HG03025 (cell line): ENCODE measurements at regions not wholly inside any gene's neighbourhood (a gene's known extent, or its start where the extent isn't known, plus 50 kb on each side); places are given as distances from the start of the nearest gene placed in this dataset.
"Not testable (repeated sequence)": the region's sequence is repeated elsewhere in the genome, so short reads cannot be mapped to it uniquely, and the experiment has no call there.

Experiments used
- ATAC-seq: cut with Tn5 transposase; IDR thresholded peaks from one replicate; pipeline ENCODE4 v1.9.1; 2021; ENCODE audit warnings: mild to moderate bottlenecking, moderate library complexity; ENCODE audit not compliant: unreplicated experiment, low FRiP score

DNA sequence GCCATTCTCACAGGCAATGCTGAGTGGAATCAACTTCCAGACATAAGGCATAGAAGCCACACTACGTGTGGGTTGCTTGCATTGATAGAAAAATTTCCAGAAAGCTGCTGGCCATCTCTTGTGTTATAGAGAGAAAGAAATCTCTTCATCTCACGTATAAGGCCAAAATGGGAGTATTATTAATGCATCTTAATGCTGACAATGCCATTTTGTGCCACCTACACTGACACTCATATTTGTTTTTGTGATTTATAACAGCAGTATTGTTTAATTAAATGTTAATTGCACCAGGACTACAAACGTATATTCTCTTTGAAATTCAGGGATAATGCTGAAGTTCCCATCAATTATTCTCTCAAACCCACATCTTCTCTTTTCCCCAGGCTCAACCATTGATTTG lies 56.1 kb upstream of the TMEM132D start:
- no peak for ATAC-seq

DNA sequence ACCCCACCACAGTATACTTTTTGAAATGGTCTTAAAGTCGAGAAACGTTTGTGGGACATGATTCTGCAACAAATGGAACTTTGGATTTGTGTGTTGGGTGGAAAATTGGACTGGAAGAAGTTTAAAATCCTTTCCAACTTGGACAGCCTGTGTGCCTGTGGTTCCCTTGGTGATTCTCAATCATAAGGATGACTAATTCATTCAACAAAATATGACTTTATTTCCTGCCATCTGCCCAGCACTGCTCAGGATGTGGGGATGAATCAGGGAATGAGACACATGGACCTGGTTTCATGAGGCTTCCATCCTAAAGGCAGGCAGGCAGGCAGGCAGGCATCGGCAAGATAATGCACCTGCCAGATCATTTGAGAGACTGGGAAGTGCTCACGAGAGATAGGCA lies 57.3 kb upstream of the TMEM132D start:
- no peak for ATAC-seq

DNA sequence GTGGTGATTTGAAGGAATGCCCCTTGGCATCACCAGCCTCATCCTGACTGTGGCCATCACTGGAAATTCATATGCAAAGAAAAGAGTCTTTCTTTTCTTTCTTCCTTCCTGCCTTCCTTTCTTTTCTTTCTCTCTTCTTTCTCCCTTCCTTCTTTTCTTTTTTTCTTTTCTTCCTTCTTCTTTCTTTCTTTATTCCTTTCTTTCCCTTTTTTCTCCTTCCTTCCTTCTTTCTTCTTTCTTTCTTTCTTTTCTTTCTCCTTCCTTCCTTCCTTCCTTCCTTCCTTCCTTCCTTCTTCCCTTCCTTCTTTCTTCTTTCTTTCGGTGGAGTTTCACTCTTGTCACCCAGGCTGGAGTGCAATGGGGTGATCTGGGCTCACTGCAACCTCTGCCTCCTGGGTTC lies 58.0 kb upstream of the TMEM132D start:
- ATAC-seq, result no peak

DNA sequence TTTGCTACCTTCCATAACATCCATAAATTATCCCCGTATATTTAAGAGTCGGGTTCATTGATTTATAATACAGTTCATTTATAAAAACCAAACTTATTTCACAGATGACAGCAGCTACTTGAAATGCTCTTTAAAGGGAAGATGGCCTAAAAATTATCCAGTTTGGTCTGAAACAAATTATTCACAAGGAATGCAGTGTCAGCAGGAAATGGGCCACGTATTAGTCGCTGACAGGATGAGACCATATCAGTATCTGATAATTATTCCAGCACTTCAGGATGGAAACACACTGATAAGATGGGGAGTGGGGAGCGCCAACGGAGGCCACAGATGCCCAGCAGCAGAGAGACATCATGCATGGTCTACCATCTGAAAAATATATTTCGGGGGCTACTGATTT lies 60.5 kb upstream of the TMEM132D start:
- ATAC-seq, result no peak

DNA sequence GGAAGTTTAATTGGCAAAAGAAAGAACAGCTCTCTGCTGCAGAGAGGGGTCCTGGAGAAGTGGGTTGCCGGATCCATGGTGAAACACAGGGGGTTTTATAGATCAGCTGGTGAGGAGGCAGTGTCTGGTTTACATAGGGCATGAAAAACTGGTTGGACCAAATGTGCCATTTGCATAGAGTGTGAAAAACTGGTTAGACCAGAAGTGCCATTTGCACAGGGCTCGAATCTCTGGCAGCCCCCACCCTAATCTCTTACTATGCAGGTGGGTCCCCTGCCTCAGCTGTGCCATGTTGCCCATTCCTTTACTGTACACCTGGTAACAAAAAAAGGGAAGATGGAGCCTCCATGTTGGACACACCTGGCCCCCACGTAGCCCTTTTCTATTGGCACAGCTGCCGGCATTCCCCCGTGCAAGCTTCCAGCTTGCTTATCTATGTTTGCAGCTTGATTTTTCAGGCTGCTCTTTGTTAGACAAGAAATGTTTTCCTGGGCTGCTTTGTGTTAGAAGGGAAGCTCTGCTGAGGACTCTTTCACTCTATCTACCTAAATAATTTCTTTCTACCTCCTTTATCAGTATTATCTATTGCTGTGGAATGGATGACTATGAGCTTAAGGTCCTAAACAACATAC lies 61.1 kb upstream of the TMEM132D start:
- ATAC-seq, result no peak

DNA sequence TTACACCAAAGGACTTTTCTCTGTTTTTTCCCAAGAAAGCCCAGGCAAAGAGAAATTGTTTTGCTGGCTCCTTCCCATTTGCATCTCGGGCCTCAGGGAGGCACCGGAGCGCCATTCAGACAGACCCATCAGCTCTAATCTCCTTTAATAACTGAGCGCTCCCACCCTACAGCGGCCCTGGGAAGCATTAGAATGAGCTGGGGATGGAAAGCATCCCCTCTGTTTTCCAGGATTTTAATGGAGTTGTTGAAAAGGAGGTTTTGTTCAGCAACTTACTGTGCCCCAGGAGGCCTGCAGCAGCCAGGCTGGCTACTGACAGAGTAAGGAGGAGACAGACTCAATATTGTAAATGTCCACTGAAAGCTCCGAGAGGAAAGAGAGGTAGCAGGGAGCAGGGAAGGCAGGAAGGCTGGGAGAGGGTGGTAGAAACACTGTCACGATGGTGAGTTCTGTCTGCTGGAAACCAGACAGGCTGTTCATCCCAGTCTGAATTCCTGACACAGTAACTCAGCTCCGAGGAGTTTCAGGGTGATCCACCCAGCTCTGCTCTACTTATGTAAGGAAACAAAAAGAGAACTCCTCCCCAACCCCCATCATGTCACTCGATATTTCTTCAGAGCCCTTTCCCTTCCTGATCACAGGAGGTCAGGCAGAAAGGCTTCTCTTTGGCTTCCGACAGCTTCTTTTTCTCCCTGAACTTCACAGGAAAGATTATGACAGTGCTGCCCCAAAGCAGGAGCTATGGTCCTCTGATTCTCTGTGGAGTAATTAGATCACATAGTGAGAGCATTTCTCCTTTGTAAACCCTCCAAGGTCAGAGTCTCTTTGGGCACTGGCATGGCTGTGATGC lies 62.5 kb upstream of the TMEM132D start:
- no peak for ATAC-seq

DNA sequence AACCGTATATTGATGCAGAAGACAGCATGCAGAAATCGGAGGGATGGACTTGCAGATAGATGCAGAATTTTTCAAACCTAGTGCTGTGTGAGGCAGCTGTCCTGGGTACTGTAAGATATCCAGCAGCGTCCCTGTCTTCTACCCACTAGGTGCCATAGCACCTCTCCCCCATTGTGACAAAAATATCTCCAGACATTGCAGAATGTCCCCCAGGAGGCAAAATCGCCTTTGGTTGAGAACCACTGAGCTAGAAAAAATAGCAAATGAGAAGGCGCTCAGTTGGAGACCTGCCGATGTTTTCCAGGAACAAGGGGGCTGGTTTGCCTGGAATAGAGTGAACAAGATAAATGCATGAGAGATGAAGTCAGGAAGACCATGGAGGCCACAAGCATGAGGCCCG lies 67.9 kb upstream of the TMEM132D start:
- no peak for ATAC-seq

DNA sequence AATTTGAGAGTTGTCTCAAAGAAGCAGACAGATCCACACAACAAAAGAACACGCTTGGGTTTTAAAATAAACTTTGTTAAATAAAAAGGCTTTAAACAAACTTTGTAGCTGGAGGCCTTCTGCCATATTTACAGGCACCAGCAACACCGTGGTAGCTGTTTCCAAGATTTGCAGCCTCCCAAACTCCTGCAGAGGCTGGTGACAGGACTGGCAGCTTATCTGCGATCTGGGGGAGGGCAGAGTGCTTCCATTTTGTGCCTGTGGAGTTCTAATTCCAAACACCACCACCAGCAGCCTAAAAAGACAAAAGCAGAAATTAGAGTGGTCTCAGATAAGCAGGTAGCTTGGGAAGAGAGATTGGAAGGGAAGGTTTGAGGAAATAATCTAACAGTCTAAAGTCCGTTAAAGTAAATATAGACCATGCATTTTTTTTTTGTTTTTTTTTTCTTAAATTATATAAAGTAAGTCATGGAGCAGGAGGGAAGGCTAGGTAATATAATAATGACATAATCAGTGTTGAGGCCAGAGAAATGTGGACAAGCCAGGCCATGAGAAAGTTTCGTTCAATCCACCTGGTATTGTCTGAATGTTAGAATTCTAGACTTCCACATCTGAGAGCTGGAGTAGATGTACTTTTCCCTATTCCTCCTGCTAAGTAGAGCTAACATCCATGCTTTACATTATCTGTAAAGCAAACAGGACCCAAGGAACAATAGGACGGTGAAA lies 69.6 kb upstream of the TMEM132D start:
- no peak for ATAC-seq

DNA sequence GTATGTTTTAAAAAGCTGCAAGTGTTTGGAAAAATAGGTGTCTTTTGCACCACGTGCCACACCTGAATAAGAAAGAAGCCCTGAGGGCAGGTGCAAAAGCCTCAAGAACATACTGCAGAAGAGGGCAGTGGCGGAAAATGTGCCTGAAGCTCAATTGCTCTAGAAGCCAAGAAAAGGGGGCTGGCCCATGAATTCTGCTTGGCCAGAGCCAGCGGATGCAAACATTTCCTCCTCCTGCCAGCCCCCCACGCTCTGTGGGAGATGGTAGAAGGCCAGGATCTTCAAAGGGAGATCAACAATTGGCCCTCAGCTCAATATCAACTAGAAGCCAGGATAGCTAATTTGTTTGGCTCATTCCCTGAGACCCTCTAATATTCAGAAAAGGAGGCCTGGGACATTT lies 80.3 kb upstream of the TMEM132D start:
- ATAC-seq, result no peak

DNA sequence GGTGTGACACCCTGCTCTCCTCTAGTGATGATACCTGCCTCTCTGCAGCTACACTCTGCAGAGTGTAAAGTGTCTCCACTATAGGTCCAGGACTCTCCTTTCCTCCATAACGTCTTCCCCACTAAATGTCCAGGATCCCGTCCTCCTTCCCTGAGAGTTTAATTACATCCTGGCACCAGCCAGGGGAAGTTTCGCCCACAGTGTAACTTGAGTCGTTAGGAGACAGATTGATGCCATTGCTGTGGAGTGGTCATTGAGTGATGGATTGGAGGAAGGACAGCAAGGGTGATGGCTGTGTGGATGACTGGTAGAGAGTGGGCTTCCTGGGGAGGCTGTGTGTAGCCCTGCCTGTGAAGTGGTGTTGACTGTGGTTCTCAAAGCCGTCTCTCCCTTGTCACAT lies 84.0 kb upstream of the TMEM132D start:
- ATAC-seq, result no peak

DNA sequence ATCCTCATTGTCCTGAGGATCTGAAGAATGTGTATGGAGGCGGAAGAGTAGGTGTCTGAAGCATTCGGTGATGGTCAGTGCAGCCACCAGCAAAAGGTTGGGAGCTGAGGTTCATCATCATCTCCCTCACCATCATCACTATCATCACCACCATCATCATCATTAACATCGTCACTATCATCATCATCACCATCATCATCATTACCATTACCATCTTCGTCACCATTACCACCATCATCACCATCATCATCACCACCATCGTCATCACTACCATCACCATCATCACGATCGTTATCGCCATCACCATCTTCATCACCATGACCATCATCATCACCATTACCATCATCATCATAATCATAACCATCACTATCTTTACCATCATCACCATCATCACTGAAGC lies 90.8 kb upstream of the TMEM132D start:
- ATAC-seq, result no peak

DNA sequence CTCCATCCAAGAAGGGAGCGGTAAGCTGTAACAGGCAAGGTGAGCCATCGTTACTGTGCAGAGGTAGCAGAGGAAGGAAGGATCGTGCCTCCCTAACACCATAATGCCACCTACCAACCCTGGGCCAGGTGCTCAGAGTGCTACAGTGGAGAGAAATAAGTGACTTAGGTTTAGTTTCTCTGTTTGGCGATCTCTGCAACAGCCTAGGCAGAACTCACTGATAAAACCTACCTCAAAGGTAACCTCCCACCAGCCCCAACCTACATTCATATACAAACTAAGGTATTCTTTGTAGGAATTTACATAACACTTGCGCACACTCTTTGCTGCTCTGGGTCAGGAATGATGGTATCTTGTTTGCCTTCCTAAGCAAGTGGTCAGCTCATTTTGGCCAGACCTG lies 93.4 kb upstream of the TMEM132D start:
- no peak for ATAC-seq

DNA sequence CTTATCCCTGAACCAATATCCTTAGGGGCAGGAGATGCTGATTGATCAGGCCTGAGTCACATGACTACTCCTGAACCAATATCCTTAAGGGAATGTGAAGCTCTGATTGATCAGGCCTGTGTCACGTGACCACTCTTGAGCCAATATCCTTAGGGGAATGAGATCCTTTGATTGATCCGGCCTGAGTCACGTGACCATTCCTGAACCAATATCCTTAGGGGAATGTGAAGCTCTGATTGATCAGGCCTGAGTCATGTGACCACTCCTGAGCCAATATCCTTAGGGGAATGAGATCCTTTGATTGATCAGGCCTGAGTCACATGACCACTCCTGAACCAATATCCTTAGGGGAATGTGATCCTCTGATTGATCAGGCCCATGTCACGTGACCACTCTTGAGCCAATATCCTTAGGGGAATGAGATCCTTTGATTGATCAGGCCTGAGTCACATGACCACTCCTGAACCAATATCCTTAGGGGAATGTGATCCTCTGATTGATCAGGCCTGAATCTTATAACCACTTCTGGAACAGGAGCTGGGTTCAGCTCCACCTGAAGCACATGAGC lies 100.6 kb upstream of the TMEM132D start:
- ATAC-seq, result not testable (repeated sequence)

DNA sequence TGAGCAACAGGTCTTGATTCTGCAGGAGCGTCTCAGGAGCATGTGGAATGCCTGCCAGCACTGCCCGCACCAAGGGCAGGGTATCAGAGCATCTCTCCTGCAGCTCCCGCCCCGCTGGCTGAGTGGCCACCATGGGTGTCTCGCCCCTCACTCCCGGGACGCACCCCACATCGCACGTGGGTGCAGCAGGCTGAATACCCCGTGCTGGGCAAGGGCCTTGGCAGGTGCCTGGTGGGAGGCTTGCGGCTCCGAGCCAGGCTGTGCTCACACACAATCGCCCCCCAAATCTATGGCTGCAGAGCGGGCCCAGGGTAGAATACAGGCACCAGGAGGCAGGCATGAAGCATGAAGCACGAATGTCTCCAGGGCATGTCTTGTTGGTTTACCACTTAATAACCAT lies 103.9 kb upstream of the TMEM132D start:
- no peak for ATAC-seq

DNA sequence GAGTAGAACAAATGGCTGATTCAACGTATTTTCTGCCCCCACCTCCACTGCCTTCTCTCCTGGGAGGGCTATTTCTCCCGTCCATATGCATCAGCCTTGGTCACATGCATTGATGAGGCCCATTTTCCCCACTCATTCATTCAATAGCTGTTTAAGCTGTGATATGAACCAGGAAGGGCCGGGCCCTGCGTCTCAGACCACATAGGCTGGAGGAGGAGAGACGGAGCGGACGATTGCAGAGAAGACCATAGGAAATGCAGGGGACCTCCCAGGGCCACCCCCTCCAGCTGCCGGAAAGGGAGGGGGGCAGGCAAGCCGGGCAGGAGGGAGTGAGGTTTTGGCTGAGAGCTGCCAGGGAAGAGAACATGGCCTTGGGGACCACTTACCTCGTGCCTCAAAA lies 104.4 kb upstream of the TMEM132D start:
- ATAC-seq, result no peak

DNA sequence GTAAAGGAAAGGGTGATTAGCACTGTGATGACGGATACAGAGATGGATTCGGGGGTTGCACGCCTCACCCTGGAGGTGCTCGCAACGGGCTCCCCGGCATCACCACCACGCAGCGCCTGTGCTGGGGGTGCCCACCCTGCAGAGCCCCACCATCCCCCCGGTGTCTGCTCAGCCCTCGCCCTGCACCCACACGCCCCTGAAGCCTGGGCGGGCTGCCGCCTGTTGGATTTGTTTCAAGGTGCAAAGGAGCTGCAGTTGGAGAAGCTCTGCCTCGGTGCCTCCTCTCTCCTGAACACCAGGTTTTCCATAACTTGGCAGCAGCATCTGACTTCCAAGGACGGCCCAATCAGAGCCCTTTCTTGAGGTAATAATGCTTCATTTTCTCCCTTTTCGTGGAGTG lies 106.1 kb upstream of the TMEM132D start:
- no peak for ATAC-seq

DNA sequence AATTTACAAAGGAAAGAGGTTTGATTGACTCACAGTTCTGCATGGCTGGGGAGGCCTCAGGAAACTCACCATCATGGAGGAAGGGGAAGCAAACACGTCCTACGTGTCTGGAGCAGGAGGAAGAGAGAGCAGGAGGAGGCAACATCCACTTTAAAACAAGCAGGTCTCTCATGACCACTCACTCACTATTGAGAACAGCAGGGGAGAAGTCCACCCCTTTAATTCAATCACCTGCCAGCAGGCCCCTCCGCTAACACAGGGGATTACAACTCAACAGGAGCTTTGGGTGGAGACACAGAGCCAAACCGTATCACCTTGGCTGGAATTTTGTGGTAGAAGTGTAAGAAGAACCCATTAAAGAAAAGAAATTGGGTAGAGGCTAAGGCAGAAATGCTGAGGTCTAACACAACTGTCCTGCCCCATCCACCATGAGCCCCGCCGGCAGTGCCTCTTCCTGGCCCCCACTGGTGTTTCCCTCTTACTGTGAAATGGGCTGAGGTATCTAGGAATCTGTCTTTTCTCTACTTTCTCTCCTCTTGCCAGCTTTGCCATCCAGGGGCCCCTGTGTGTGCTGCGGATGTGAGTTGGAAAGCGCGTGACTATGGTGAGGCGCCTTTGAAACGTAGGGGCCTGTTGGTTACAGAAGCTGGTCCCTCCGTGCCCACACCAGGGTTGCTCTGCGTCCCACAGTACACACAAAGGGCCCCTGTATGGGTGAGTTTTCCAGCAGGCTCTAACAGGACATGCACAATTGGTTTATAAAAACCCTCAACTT lies 108.0 kb upstream of the TMEM132D start:
- no peak for ATAC-seq

DNA sequence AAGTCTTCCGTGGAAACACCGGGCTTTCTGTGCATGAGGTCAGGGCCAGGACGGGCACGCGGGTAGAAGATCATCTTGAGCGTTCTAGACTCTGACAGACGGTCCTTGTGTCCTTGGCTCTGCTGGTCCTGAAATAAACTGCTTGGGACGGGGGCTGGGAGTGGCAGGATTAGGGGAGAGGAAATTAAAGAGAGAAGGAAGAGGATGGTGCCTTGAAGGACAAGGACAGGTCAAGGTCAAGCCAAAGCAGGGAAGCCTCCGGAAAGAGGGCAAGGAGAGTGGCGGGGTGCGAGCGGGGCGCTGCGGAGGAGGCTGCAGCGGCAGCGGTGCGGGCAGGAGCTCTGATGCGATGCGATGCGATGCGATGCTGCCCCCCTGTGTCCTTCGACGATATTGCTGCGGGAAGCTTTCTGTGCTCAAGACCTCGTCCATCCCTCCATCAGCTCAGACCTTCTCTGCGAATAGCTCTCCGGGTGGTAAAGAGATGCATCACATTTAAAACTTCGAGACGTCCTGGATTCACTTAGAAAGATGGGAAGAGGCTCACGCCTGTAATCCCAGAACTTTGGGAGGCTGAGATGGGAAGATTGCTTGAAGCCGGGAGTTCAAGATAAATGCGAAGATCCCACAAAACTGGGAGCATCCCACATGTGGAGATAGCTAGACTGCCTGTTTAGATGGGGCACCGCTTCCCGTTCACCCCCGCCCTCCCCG lies 110.1 kb upstream of the TMEM132D start:
- ATAC-seq, result peak; percentile 60

DNA sequence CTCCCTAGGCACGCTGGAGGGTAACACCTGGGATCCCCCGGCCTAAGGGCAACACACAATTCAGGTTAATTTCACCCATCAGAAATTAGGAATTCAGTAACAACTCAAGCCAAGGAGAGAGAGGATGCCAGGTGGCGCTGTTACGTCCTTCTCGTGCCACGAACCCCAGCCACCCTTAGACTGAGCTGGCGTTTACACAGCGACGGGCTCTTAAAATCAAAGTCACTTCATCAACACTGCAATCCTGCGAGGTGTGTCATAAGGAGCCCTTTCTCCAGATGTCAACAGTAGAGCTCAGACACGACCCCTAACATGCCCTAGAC lies 110.6 kb upstream of the TMEM132D start:
- ATAC-seq, result no peak

DNA sequence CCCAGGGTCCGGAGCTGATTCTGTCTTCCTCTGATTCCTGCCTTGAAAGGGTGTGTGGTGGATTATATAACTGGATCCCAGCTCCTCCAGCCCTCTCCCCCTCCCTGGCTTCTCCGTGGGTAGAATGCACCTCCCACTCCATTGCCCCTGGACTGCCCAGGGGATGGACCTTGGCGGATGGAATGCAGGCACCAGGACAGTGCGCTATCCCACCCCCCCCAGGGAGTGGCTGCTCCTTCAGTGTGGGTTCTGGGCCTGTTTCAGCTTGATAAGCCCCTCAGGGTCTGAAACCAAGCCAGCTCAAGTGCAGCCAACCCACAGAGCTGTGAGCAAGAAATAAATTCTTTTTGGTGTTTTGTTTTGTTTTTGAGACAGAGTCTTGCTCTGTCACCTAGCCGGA lies 112.4 kb upstream of the TMEM132D start:
- ATAC-seq, result no peak
